ENCODE measurements at regions not wholly inside any gene's neighbourhood (a gene's known extent, or its start where the extent isn't known, plus 50 kb on each side); places are given as distances from the start of the nearest gene placed in this dataset.

DNA sequence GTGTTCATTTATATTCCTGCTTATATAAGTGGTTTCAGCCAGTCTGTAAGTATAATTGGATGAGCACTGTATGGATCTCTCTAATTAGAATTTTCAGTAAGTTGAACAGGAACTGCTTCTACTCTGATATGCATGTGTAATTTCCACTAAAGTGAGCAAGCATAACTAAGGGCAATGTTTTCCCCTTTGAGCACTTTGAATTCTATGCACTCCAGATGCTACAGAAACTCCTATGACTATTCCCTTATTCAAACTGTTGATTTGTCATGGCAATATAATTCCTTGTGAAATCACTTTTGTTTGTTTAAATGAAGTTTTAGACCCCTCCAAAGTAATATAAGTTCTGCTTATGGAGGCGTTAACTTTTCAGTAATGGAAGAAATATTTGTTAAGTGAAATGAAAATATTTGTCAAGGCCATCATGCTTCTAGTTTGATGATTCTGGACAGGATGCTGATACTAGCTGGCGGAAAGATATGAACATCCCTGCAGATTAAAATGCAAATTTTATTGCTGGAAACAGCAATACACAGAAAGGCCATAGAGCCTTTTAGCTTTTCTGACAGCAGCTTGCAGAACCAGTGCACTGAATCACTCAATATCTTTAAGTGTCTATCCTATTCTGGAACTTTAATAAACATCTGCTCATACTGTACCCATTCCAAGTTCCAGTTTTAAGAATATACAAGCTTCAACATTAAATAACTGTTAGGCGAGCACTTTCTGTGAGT lies 1460.8 kb downstream of the RAPGEF2 start:
- TF ChIP-seq, protein P1, sequence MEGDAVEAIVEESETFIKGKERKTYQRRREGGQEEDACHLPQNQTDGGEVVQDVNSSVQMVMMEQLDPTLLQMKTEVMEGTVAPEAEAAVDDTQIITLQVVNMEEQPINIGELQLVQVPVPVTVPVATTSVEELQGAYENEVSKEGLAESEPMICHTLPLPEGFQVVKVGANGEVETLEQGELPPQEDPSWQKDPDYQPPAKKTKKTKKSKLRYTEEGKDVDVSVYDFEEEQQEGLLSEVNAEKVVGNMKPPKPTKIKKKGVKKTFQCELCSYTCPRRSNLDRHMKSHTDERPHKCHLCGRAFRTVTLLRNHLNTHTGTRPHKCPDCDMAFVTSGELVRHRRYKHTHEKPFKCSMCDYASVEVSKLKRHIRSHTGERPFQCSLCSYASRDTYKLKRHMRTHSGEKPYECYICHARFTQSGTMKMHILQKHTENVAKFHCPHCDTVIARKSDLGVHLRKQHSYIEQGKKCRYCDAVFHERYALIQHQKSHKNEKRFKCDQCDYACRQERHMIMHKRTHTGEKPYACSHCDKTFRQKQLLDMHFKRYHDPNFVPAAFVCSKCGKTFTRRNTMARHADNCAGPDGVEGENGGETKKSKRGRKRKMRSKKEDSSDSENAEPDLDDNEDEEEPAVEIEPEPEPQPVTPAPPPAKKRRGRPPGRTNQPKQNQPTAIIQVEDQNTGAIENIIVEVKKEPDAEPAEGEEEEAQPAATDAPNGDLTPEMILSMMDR (IDR thresholded peaks at IDR 0.05; ENCODE audit: borderline replicate concordance, extremely low read depth, low read length, poor library complexity, severe bottlenecking), result no peak
- no peak for TF ChIP-seq EZH2 (IDR thresholded peaks at IDR 0.05; ENCODE audit: borderline replicate concordance, low read depth, low read length, severe bottlenecking)
